ENCODE measurements at regions not wholly inside any gene's neighbourhood (a gene's known extent, or its start where the extent isn't known, plus 50 kb on each side); places are given as distances from the start of the nearest gene placed in this dataset.

DNA sequence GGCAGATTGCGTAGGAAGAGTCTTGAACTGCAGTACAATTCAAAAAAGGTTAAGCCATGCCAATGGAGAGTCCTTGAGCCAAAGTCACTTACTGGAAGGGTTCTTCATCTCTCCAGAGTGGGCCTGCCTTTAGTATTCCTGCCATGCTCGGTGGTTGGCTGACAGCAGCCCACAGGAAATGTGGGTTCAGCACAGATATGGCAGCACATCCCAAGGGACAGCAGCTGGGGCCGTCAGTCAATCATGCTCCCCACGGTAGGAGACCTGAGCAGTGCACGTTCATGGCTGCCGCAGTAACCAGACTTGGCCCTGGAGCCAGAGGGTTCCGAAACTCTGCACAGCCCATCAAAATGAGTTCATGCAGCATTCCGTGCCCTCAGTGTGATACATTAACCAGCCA is 63.6 kb upstream of the SIRPA start:
- no peaks in the 10 kb centered on the region for H3K4me1 ChIP-seq
- no peaks in the 10 kb centered on the region for H3K9me3 ChIP-seq
- no peak overlapping the region for H3K4me3 ChIP-seq (replicated peaks in 1 of 3)
- WGBS, 2 donors, result 86 to 93% methylated on average over 8 of the region's 8 CpGs
- intact Hi-C loops (cut with DNase I), result no loop called here
- H3K36me3 ChIP-seq, result no peaks in the 10 kb centered on the region
- H3K27me3 ChIP-seq, result no peaks in the 10 kb centered on the region
- DNase-seq, result no peak
- H3K27ac ChIP-seq, result no peak overlapping the region
- TF ChIP-seq, protein P1, sequence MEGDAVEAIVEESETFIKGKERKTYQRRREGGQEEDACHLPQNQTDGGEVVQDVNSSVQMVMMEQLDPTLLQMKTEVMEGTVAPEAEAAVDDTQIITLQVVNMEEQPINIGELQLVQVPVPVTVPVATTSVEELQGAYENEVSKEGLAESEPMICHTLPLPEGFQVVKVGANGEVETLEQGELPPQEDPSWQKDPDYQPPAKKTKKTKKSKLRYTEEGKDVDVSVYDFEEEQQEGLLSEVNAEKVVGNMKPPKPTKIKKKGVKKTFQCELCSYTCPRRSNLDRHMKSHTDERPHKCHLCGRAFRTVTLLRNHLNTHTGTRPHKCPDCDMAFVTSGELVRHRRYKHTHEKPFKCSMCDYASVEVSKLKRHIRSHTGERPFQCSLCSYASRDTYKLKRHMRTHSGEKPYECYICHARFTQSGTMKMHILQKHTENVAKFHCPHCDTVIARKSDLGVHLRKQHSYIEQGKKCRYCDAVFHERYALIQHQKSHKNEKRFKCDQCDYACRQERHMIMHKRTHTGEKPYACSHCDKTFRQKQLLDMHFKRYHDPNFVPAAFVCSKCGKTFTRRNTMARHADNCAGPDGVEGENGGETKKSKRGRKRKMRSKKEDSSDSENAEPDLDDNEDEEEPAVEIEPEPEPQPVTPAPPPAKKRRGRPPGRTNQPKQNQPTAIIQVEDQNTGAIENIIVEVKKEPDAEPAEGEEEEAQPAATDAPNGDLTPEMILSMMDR (IDR thresholded peaks at IDR 0.05), result no peak
- TF ChIP-seq POLR2A (IDR thresholded peaks at IDR 0.05), result no peak

DNA sequence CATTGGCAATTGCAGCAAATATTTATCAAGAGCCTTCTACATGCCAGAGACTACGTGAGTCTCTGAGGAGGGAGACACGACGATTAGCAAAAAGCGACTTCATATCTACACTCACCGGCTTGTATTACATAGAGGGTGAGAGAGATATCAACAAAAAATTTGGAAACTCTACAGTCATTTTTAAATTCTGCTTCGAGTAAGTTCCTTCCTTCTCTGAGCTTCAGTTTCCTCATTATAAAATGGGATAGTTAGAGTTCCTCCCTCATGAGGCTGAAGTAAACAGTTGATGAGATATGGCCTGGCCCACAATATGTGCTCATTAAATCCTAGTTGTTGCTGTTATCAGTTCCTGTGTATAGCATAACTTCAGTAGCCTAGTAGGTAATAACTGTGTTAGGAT is 64.1 kb upstream of the SIRPA start:
- whole genome bisulfite sequencing, 2 donors, result 70 to 74% methylated on average over 6 of the region's 6 CpGs
- intact Hi-C loops (cut with DNase I), result no loop called here
- no peak for TF ChIP-seq POLR2A (IDR thresholded peaks at IDR 0.05)
- TF ChIP-seq, protein P1 (IDR thresholded peaks at IDR 0.05), result no peak
- DNase-seq, result no peak
- H3K27me3 ChIP-seq, result no peaks in the 10 kb centered on the region
- H3K9me3 ChIP-seq, result no peaks in the 10 kb centered on the region
- H3K4me1 ChIP-seq, result no peaks in the 10 kb centered on the region
- no peak overlapping the region for H3K4me3 ChIP-seq (replicated peaks in 1 of 3)
- H3K36me3 ChIP-seq, result no peaks in the 10 kb centered on the region
- no peak overlapping the region for H3K27ac ChIP-seq

DNA sequence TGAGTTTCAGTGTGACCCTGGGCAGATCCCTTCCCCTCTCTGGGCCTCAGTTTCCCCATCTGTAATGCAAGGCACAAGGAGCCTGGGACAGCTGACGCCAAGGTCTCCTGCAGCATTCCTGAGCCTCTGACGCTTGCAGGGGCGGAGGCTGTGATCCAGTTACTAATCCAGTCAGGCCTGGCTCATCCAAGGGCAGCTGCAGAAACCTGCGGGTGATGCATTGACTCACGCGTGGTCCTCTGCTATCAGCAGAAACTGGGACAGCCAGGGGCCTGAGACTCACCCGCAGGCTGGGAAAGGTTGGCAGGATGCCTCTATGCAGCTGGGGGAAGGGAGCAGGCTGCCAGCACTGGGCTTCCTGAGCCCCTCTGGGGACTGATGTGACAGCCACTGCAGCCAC is 65.0 kb upstream of the SIRPA start:
- intact Hi-C loops (cut with DNase I), result no loop called here
- no peaks in the 10 kb centered on the region for H3K27me3 ChIP-seq
- no peak for DNase-seq
- no peaks in the 10 kb centered on the region for H3K4me1 ChIP-seq
- no peak overlapping the region for H3K4me3 ChIP-seq (replicated peaks in 1 of 3)
- H3K9me3 ChIP-seq, result no peaks in the 10 kb centered on the region
- WGBS, 2 donors, result 31 to 54% methylated on average over 3 to 4 of the region's 7 CpGs
- no peak overlapping the region for H3K27ac ChIP-seq
- TF ChIP-seq POLR2A (IDR thresholded peaks at IDR 0.05), result no peak
- TF ChIP-seq, protein P1 (IDR thresholded peaks at IDR 0.05), result no peak
- H3K36me3 ChIP-seq, result no peaks in the 10 kb centered on the region

DNA sequence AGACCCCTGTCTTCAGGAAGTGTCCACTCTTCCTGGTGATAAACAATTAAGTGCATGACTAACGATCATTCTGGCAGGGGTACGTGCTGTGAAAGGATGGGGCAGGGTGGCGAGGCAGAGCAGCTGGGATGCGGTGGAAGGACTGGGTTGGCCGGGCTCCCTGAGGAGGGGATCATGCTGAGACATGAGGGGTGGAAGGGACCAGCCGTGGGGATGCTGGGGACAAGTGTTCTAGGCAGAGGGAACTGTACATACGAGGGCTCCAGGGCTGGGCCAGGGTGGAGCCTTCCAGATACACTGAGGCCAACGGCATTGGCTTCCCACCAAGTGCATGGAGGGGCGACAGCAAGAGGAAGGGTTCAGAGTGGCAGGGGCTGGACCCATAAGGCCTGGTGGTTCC is 65.7 kb upstream of the SIRPA start:
- TF ChIP-seq, protein P1 (IDR thresholded peaks at IDR 0.05), result no peak
- no peak for TF ChIP-seq POLR2A (IDR thresholded peaks at IDR 0.05)
- no peak for DNase-seq
- intact Hi-C loops (cut with DNase I), result no loop called here
- Histone ChIP-seq H3K27ac (no peak overlapping the region), H3K4me3 (replicated peaks in 1 of 3) (no peak overlapping the region), H3K27me3 (no peaks in the 10 kb centered on the region), H3K4me1 (no peaks in the 10 kb centered on the region), H3K9me3 (no peaks in the 10 kb centered on the region), H3K36me3 (no peaks in the 10 kb centered on the region)
- WGBS, 2 donors, result 67 to 71% methylated on average over 9 of the region's 9 CpGs

DNA sequence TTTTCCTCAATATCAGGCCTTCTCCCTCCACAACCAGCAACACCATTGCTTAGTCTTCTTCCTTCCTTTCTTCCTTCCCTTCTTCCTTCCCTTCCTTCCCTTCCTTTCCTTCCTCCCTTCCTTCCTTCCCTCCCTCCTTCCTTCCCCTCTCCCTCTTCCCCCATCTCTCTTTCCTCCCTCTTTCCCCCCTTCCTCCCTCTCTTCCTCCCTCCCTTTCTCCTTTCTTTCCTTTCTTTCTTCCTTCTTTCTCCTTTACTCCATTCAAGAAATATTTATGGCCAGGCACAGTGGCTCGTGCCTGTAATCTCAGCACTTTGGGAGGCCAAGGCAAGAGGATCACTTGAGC is 66.4 kb upstream of the SIRPA start:
- Histone ChIP-seq H3K27me3 (no peaks in the 10 kb centered on the region), H3K36me3 (no peaks in the 10 kb centered on the region), H3K9me3 (no peaks in the 10 kb centered on the region), H3K4me3 (replicated peaks in 1 of 3) (no peak overlapping the region), H3K4me1 (no peaks in the 10 kb centered on the region), H3K27ac (no peak overlapping the region)
- TF ChIP-seq POLR2A (IDR thresholded peaks at IDR 0.05), result no peak
- TF ChIP-seq, protein P1 (IDR thresholded peaks at IDR 0.05), result no peak
- intact Hi-C loops (cut with DNase I), result no loop called here
- DNase-seq, result no peak
- WGBS, 2 donors, result 75% methylated on average over 1 of the region's 1 CpG
